A549 (cell line): ENCODE measurements at regions not wholly inside any gene's neighbourhood (a gene's known extent, or its start where the extent isn't known, plus 50 kb on each side); places are given as distances from the start of the nearest gene placed in this dataset.

Source experiments
- CTCF ChIP-seq: fragments of >200 bp; sonication (Bioruptor Twin); formaldehyde crosslinking; IDR thresholded peaks from 3 replicates; pipeline ENCODE4 v1.5.1; 2016
- HOXA7 ChIP-seq: fragments of 250-450 bp; sonication (Bioruptor Pico); IDR thresholded peaks from 2 replicates; pipeline ENCODE4 v1.5.0; 2020; ENCODE audit warnings: mild to moderate bottlenecking, moderate library complexity
- ZSCAN20 ChIP-seq: fragments of 250-450 bp; sonication (Bioruptor Pico); IDR thresholded peaks from 2 replicates; pipeline ENCODE4 v1.8.0; 2022; ENCODE audit warnings: mild to moderate bottlenecking, moderate library complexity

GRCh38 chr1:38622197-38622596 is 237.4 kb downstream of the RRAGC start:
- TF ChIP-seq CTCF = no peak
- no peak for TF ChIP-seq ZSCAN20 (CRISPR knock-in tag)
- no peak for TF ChIP-seq HOXA7 (CRISPR knock-in tag)
